DOHH2 (cell line): ENCODE measurements at regions not wholly inside any gene's neighbourhood (a gene's known extent, or its start where the extent isn't known, plus 50 kb on each side); places are given as distances from the start of the nearest gene placed in this dataset.

Experiments
- CTCF ChIP-seq: fragments of 200-600 bp; sonication (generic); IDR thresholded peaks from one replicate; pipeline ENCODE4 v1.5.1; 2014; ENCODE audit warnings: antibody characterized with exemption, mild to moderate bottlenecking, low read depth, low read length; ENCODE audit not compliant: poor library complexity, severe bottlenecking
- EZH2phosphoT487 ChIP-seq: fragments of 200-600 bp; sonication (generic); IDR thresholded peaks from 2 replicates; pipeline ENCODE4 v1.6.1; 2017; ENCODE audit warnings: borderline replicate concordance, mild to moderate bottlenecking, antibody characterized with exemption, low read length, moderate library complexity, mixed read lengths

- TF ChIP-seq CTCF (no peak), EZH2phosphoT487 (no peak)
Observed at GRCh38 chr7:24178811-24179570, 105.0 kb upstream of the NPY start.
